HG02571 (cell line): ENCODE measurements at regions not wholly inside any gene's neighbourhood (a gene's known extent, or its start where the extent isn't known, plus 50 kb on each side); places are given as distances from the start of the nearest gene placed in this dataset.

Experiments used
- ATAC-seq: cut with Tn5 transposase; IDR thresholded peaks from one replicate; pipeline ENCODE4 v1.9.1; 2021; ENCODE audit warnings: mild to moderate bottlenecking, moderate library complexity; ENCODE audit not compliant: unreplicated experiment

DNA sequence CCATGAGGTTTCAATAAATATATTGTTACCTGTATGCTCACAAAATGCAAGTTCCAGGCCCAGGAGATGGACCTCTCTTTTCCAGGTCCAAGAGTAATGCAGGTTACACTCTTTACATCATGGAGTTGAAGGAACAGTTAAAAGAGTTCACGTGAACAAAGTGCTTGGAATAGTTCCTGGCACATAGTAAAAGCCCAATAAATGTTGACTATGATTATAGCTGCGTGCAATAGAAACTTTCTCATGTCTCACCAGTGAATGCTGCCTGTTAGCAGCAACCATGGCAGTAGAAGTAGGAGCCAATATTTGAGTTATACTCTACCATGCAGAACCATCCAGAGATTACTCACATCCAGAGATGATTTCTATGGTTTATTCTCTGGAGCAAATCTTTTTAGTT lies 707.5 kb downstream of the DHX35 start:
- ATAC-seq, result no peak

GRCh38 chr20:39668038-39668437 lies 705.9 kb downstream of the DHX35 start:
- no peak for ATAC-seq

GRCh38 chr20:39661833-39662232 lies 699.7 kb downstream of the DHX35 start:
- ATAC-seq, result no peak

- no peak for ATAC-seq
These were observed 698.8 kb downstream of the DHX35 start for GRCh38 chr20:39660965-39661364.

- ATAC-seq, result no peak
These were observed 698.1 kb downstream of the DHX35 start for GRCh38 chr20:39660226-39660625.

GRCh38 chr20:39658662-39659409 lies 696.7 kb downstream of the DHX35 start:
- ATAC-seq, result no peak

- ATAC-seq, result no peak
These were observed 692.0 kb downstream of the DHX35 start for GRCh38 chr20:39654171-39654570.

- ATAC-seq, result no peak
These were observed 689.6 kb downstream of the DHX35 start for GRCh38 chr20:39651645-39652325.

DNA sequence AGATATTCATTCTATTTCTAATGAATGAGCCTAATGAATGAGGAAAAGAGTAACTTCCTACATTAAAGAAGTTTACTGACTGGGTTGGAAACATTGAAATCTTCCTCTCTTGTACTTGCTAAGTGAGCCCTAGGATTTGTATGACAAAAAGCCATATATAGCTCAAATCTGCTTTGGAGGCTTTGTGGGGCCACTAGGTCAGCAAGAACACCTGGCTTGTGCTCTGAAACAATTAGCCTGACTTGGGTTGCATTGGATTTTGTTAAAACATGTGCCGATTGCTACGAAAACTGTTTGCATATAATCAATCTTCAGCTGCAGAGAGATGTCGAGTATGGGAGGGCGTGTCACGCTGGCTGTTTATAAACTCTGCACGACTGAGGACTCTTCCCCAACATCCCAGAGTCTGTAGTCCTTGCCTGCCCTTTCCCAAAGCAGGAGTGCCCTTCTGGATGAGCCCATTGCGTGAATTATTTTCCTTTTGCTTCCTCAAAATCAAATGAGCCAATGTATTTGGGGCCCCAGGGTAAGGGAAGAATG lies 684.8 kb downstream of the DHX35 start:
- no peak for ATAC-seq

DNA sequence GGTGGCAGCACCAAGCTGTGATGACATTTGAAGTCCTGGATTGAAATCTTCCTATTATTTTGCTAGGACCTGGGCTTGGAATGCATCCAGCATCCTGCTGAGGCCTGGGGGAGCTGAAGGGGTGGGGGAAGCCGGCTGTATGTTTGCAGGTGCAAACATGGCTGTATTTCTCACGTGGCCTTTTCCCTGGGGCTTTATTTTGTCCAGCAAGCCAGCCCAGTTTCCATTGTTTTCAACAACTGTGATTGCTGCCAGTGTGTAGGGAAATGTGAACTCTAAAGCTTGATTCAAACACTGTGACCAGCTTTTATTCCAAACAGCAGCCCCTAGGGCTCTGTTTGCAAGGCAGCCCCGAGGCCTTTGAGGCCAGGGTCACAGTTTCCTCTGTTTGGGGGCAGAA lies 683.0 kb downstream of the DHX35 start:
- ATAC-seq, result no peak

DNA sequence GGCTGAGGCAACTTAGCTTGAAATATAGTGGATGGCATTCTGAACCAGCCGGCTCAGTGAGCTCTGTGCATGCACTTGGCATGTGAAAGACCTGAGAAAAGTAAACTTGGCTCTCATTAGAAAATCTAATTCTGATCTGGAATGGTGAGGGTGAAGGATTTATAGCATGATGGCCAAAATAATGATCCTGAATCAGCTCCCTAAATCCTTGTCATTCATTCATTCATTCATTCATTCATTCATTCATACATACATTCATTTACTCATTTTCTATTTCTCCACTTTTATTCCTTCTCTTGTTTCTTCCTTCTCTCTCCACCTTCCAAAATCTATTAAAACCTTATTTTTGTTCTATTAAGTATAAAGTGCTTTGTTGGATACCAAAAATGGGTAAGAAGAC lies 681.1 kb downstream of the DHX35 start:
- no peak for ATAC-seq

DNA sequence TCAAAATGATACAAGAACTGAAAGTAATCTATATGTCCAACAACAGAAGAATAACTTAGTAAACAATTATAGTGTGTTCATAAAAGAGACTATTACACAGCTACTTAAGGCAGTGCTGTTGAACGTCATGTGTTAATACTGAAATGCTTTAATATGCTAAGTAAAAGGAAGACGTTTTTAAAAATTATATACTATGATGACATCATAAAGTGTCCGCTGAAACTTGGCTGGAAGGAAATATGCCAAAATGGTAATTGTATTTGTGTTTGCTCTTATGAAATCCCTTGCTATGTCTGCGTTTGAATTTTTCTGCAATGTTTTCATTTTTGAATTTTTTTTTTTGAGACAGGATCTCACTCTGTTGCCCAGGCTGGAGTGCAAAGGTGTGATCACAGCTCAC lies 679.3 kb downstream of the DHX35 start:
- ATAC-seq, result no peak

GRCh38 chr20:39640147-39640546 lies 678.0 kb downstream of the DHX35 start:
- ATAC-seq, result no peak

- no peak for ATAC-seq
These were observed 676.6 kb downstream of the DHX35 start for GRCh38 chr20:39638731-39639130.

DNA sequence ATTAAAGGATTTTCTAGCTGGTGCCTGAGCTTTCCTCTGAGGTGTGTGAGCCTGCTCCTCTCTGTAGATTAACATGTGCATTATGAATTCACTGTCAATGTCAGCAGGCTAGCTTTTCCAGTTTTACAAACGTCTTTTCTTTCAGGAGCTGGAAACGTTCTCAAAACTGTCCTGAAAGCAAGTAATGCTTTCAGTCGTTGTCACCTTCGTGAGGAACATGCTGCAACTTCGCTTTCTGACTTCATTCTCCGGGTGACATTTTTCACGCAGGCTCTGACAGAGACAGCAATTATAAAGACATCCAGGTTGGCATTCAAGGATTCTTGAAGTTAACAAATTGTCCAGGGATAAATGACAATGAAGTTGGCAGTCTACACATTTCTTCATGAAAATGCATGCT lies 671.5 kb downstream of the DHX35 start:
- ATAC-seq, result no peak

GRCh38 chr20:39632757-39633156 lies 670.6 kb downstream of the DHX35 start:
- ATAC-seq, result no peak

DNA sequence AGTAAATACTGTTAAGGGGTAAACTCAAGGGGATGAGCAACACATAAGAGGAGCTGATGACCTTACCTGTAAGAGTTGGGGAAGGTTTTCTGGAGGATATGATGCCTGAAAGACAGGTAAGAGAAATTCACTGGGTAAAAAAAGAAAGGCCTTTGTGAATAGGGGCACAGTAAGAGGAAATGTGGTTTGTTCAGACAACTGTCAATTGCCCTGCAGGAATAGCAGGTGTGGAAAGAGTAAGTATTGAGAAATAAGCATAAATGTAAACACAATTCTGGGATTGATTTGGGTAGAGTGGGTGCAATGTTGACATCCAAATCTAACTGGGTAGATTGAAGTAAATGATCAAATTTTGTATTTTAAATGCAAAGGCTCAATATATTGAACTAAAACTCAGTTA lies 670.0 kb downstream of the DHX35 start:
- no peak for ATAC-seq

- ATAC-seq, result no peak
These were observed 669.4 kb downstream of the DHX35 start for GRCh38 chr20:39631557-39631956.

GRCh38 chr20:39630215-39630908 lies 668.2 kb downstream of the DHX35 start:
- ATAC-seq, result no peak

GRCh38 chr20:39627765-39628164 lies 665.6 kb downstream of the DHX35 start:
- no peak for ATAC-seq

- no peak for ATAC-seq
These were observed 662.2 kb downstream of the DHX35 start for GRCh38 chr20:39624316-39624715.
